Thyroid gland (tissue), 4 donors: ENCODE measurements at regions not wholly inside any gene's neighbourhood (a gene's known extent, or its start where the extent isn't known, plus 50 kb on each side); places are given as distances from the start of the nearest gene placed in this dataset.

ENCODE experiments used
- DNase-seq, 2 donors: peaks; one replicate each; pipeline ENCODE4 v3.0.0-alpha.2; 2019
- H3K27ac ChIP-seq, 3 donors: fragments of 200-600 bp; sonication (generic); 1 replicate in 2 of 3; 2 replicates in 1 of 3; pipeline ENCODE4 v1.5.1; 2016 to 2019; ENCODE audit warnings: mild to moderate bottlenecking in 1 of 3, moderate library complexity in 1 of 3
- H3K27me3 ChIP-seq: fragments of 200-600 bp; sonication (generic); one replicate; pipeline ENCODE4 v1.5.1; 2019
- H3K36me3 ChIP-seq, 2 donors: fragments of 200-600 bp; sonication (generic); one replicate each; pipeline ENCODE4 v1.5.1; 2016 to 2019
- H3K4me1 ChIP-seq, 2 donors: fragments of 200-600 bp; sonication (generic); one replicate each; pipeline ENCODE4 v1.5.1; 2017 to 2019
- H3K4me3 ChIP-seq, 3 donors: fragments of 200-600 bp; sonication (generic); replicated peaks in 1 of 3; 1 replicate in 2 of 3; 2 replicates in 1 of 3; pipeline ENCODE4 v1.5.1; 2016; ENCODE audit warnings: mild to moderate bottlenecking in 1 of 3
- H3K9me3 ChIP-seq: fragments of 200-600 bp; sonication (generic); one replicate; pipeline ENCODE4 v1.5.1; 2017
- CTCF ChIP-seq, 6 experiments: fragments of 200-600 bp in 3 of 6; fragments of 450-650 bp in 3 of 6; sonication (generic) in 3 of 6; IDR thresholded peaks; one replicate each; pipeline ENCODE4 v1.5.1; 2016 to 2019; ENCODE audit warnings: antibody characterized with exemption in 6 of 6, mild to moderate bottlenecking in 2 of 6, inconsistent platforms in 1 of 6, moderate library complexity in 1 of 6
- POLR2A ChIP-seq, 2 donors: fragments of 450-650 bp; IDR thresholded peaks; one replicate each; pipeline ENCODE4 v1.6.1; 2017; ENCODE audit warnings: antibody characterized with exemption in 2 of 2, mild to moderate bottlenecking in 2 of 2, moderate library complexity in 1 of 2
- WGBS, 2 donors: methylation state at CpG; one replicate each; pipeline ENCODE4 v1.1.5; 2017; 5-methylcytosine and 5-hydroxymethylcytosine counted together
- intact Hi-C: fragments of 100-400 bp; cut with DNase I; formaldehyde crosslinking; loops from one replicate; pipeline ENCODE4 v1.15.1; 2023

DNA sequence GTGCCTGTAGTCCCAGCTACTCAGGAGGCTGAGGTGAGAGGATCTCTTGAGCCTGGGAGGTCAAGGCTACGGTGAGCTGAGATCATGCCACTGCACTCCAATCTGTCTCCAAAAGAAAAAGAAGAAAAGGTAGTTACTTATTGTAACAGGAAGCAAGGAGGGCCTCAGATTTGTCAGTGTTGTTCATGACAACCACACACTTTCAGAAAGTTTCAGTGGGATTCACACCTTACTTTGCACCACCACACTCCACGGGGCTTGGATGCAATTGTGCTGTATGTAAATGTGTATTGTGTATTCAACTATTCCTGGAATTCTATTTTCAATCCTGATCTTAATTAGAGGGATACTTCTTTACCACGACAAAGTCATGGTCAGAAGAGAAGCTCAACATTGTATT lies 142.6 kb downstream of the ELOVL4 start:
- intact Hi-C loops: no loop called here
- Histone ChIP-seq H3K36me3 (no peaks in the 10 kb centered on the region), H3K9me3 (no peaks in the 10 kb centered on the region), H3K4me3 (no peak overlapping the region), H3K4me1 (no peaks in the 10 kb centered on the region), H3K27me3 (no peaks in the 10 kb centered on the region), H3K27ac (no peak overlapping the region)
- 79 to 87% methylated on average over 3 of the region's 3 CpGs for WGBS, 2 donors
- no peak for DNase-seq
- no peak for TF ChIP-seq POLR2A (IDR thresholded peaks at IDR 0.05)
- TF ChIP-seq CTCF (IDR thresholded peaks at IDR 0.05): no peak

DNA sequence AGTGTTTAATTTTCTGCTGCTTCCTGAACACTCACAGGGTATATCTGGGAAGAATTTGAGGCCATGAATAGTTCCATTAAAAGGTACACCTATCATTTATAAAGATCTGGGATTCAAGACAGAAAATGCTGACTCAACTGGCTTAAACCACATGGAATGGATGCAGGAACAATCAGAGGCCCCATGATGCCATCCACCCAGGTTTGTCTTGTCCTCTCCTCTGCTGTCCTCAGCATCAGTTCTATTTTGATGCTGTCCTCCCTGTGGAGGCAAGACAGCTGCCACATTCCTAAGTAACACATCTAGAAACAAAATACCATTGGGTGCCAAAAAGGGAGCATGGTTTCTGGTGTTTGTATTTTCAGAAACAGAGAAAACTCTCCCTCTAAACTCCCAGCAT lies 143.4 kb downstream of the ELOVL4 start:
- H3K9me3 ChIP-seq: no peaks in the 10 kb centered on the region
- H3K4me1 ChIP-seq: no peaks in the 10 kb centered on the region
- H3K27ac ChIP-seq: no peak overlapping the region
- no peak overlapping the region for H3K4me3 ChIP-seq
- no peak for TF ChIP-seq CTCF (IDR thresholded peaks at IDR 0.05)
- no peak for TF ChIP-seq POLR2A (IDR thresholded peaks at IDR 0.05)
- DNase-seq: no peak
- intact Hi-C loops: no loop called here
- no peaks in the 10 kb centered on the region for H3K36me3 ChIP-seq
- no peaks in the 10 kb centered on the region for H3K27me3 ChIP-seq

- TF ChIP-seq POLR2A (IDR thresholded peaks at IDR 0.05) (no peak), CTCF (IDR thresholded peaks at IDR 0.05) (no peak)
- DNase-seq: no peak
- Histone ChIP-seq H3K9me3 (no peaks in the 10 kb centered on the region), H3K4me3 (no peak overlapping the region), H3K36me3 (no peaks in the 10 kb centered on the region), H3K27ac (no peak overlapping the region), H3K27me3 (no peaks in the 10 kb centered on the region), H3K4me1 (no peaks in the 10 kb centered on the region)
- WGBS, 2 donors: 51 to 80% methylated on average over 4 to 5 of the region's 5 CpGs
- intact Hi-C loops: no loop called here
Observed at GRCh38 chr6:79802657-79803300, 144.6 kb downstream of the ELOVL4 start.

DNA sequence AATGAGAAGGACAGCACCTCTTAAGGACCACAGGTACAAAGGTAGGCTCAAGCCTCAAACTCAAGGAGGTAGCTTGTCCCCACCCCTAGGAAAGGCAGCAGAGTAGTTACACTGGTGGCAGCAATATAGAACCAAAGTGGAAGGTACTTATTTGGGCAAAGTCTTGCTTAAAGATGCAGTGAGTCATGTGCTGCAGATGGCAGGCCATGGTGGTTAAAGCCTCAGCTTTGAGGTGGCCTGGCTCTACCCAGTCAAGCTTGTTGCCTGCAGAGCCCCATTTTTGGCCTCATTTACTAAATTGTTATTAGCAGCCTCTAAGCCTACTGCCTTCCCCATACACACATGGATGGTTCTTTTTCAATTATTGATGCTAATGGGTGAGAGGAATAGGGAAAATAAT lies 146.0 kb downstream of the ELOVL4 start:
- no peak for TF ChIP-seq POLR2A (IDR thresholded peaks at IDR 0.05)
- TF ChIP-seq CTCF (IDR thresholded peaks at IDR 0.05): no peak
- H3K9me3 ChIP-seq: no peaks in the 10 kb centered on the region
- no peaks in the 10 kb centered on the region for H3K36me3 ChIP-seq
- no peaks in the 10 kb centered on the region for H3K4me1 ChIP-seq
- H3K27ac ChIP-seq: no peak overlapping the region
- no peak overlapping the region for H3K4me3 ChIP-seq
- intact Hi-C loops: no loop called here
- DNase-seq: no peak
- H3K27me3 ChIP-seq: no peaks in the 10 kb centered on the region

GRCh38 chr6:79798841-79799240 lies 148.5 kb downstream of the ELOVL4 start:
- H3K4me1 ChIP-seq: no peaks in the 10 kb centered on the region
- no peaks in the 10 kb centered on the region for H3K27me3 ChIP-seq
- intact Hi-C loops: no loop called here
- no peaks in the 10 kb centered on the region for H3K36me3 ChIP-seq
- no peak overlapping the region for H3K4me3 ChIP-seq
- H3K9me3 ChIP-seq: no peaks in the 10 kb centered on the region
- TF ChIP-seq POLR2A (IDR thresholded peaks at IDR 0.05) (no peak), CTCF (IDR thresholded peaks at IDR 0.05) (no peak)
- no peak overlapping the region for H3K27ac ChIP-seq
- 68 to 75% methylated on average over 2 of the region's 2 CpGs for WGBS, 2 donors
- DNase-seq: no peak
